PFSK-1 (cell line): ENCODE measurements at regions not wholly inside any gene's neighbourhood (a gene's known extent, or its start where the extent isn't known, plus 50 kb on each side); places are given as distances from the start of the nearest gene placed in this dataset.

Source experiments
- FOXP2 ChIP-seq: optimal IDR thresholded peaks from 2 replicates; pipeline ENCODE3; 2011; ENCODE audit warnings: borderline replicate concordance, control low read depth, inconsistent platforms; ENCODE audit not compliant: insufficient read depth; ENCODE audit errors: extremely low read length, extremely low read depth
- POLR2AphosphoS5 ChIP-seq: IDR thresholded peaks from 2 replicates; pipeline ENCODE4 v1.6.1; 2012; ENCODE audit warnings: low read depth, mild to moderate bottlenecking, control low read depth, low read length, moderate library complexity
- REST ChIP-seq, 2 experiments: IDR thresholded peaks; 2 replicates each; pipeline versions ENCODE4 v1.6.1 to v1.8.0; 2011 to 2012; ENCODE audit warnings: low read depth in 2 of 2, low read length in 2 of 2, control low read depth in 1 of 2, inconsistent platforms in 1 of 2, mild to moderate bottlenecking in 1 of 2, moderate library complexity in 1 of 2; ENCODE audit not compliant: insufficient read depth in 1 of 2
- SIN3A ChIP-seq: IDR thresholded peaks from 2 replicates; pipeline ENCODE4 v1.6.1; 2012; ENCODE audit warnings: mild to moderate bottlenecking, low read length, moderate library complexity, borderline replicate concordance; ENCODE audit not compliant: insufficient read depth
- TAF1 ChIP-seq: IDR thresholded peaks from 2 replicates; pipeline ENCODE4 v1.6.1; 2012; ENCODE audit warnings: low read length, control low read depth, borderline replicate concordance; ENCODE audit not compliant: insufficient read depth

- TF ChIP-seq REST (IDR thresholded peaks at IDR 0.05; ENCODE audit: insufficient read depth in 1 of 2, low read depth in 2 of 2, low read length in 2 of 2) (no peak), FOXP2 (no peak), SIN3A (no peak), POLR2AphosphoS5 (no peak), TAF1 (no peak)
Observed at GRCh38 chr9:120331913-120332312, 248.1 kb downstream of the CDK5RAP2 start.

GRCh38 chr9:120330031-120330430, 249.9 kb downstream of the CDK5RAP2 start:
- TF ChIP-seq REST (IDR thresholded peaks at IDR 0.05; ENCODE audit: insufficient read depth in 1 of 2, low read depth in 2 of 2, low read length in 2 of 2) = no peak
- TF ChIP-seq SIN3A = no peak
- no peak for TF ChIP-seq TAF1
- no peak for TF ChIP-seq POLR2AphosphoS5
- TF ChIP-seq FOXP2 = no peak

- TF ChIP-seq REST (IDR thresholded peaks at IDR 0.05; ENCODE audit: insufficient read depth in 1 of 2, low read depth in 2 of 2, low read length in 2 of 2) (no peak), FOXP2 (no peak), TAF1 (no peak), POLR2AphosphoS5 (no peak), SIN3A (no peak)
Observed at GRCh38 chr9:120327322-120327721, 252.6 kb downstream of the CDK5RAP2 start.

GRCh38 chr9:120326049-120326693, 253.8 kb downstream of the CDK5RAP2 start:
- TF ChIP-seq REST (IDR thresholded peaks at IDR 0.05; ENCODE audit: insufficient read depth in 1 of 2, low read depth in 2 of 2, low read length in 2 of 2) (no peak), POLR2AphosphoS5 (no peak), FOXP2 (no peak), SIN3A (no peak), TAF1 (no peak)
